ENCODE measurements at regions not wholly inside any gene's neighbourhood (a gene's known extent, or its start where the extent isn't known, plus 50 kb on each side); places are given as distances from the start of the nearest gene placed in this dataset.

DNA sequence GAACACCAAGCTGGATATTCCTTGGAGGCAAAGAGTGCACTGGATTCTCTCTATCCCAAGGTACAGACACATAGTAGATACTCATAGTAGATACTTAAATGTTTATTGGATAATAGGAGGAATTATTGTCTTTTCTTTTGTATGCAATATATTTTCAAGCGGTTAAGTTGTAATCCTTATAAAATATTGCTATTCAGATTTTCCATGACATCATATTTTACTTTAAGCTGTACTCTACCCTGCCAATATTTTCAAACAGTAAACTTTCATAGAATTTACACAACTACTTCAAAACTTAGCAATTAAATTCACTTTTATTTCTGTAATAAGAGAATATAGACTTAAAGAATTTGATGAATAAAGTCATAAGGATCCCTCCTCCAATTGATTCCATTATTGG is 546.5 kb upstream of the CAMK1G start:
- Mint-ChIP-seq H3K36me3 (ENCODE audit: low read depth, unreplicated experiment) (no peaks in the 10 kb centered on the region), H3K9me3 (ENCODE audit: unreplicated experiment) (peaks cover 3% of the 10 kb centered on the region), H3K4me1 (ENCODE audit: low read depth, unreplicated experiment) (peaks cover 14% of the 10 kb centered on the region), H3K27ac (ENCODE audit: unreplicated experiment) (no peak overlapping the region), H3K27me3 (ENCODE audit: low read depth, unreplicated experiment) (peaks cover 2% of the 10 kb centered on the region), H3K4me3 (ENCODE audit: unreplicated experiment) (no peak overlapping the region)
- TF ChIP-seq EZH2 (IDR thresholded peaks at IDR 0.05; ENCODE audit: insufficient read depth, low read length) (no peak), CTCF (IDR thresholded peaks at IDR 0.05; ENCODE audit: insufficient read depth, low read depth, low read length) (no peak)
- no peak for FAIRE-seq
- no peak for DNase-seq (ENCODE audit: low read depth)
- no peaks in the 10 kb centered on the region for H3K9me3 ChIP-seq (ENCODE audit: insufficient read depth, low read depth, low read length)
- no peaks in the 10 kb centered on the region for H3K79me2 ChIP-seq (ENCODE audit: insufficient read depth, low read length)
- no peak overlapping the region for H2AFZ ChIP-seq (ENCODE audit: low read depth, low read length)
- H3K4me1 ChIP-seq (ENCODE audit: insufficient read depth, low read length), result peaks cover 5% of the 10 kb centered on the region
- H4K20me1 ChIP-seq (ENCODE audit: insufficient read depth, low read length), result no peaks in the 10 kb centered on the region
- no peak overlapping the region for H3K9ac ChIP-seq (ENCODE audit: low read length)
- no peak overlapping the region for H3K4me3 ChIP-seq (ENCODE audit: insufficient read depth, low read depth, low read length)
- H3K36me3 ChIP-seq (ENCODE audit: insufficient read depth, low read length), result no peaks in the 10 kb centered on the region
- no peak overlapping the region for H3K27ac ChIP-seq (ENCODE audit: low read depth, low read length)
- no peak overlapping the region for H3K4me2 ChIP-seq (ENCODE audit: low read length)
- H3K27me3 ChIP-seq (ENCODE audit: insufficient read depth, low read length), result no peaks in the 10 kb centered on the region

- no peaks in the 10 kb centered on the region for H3K36me3 ChIP-seq (ENCODE audit: insufficient read depth, low read length)
- no peak overlapping the region for H2AFZ ChIP-seq (ENCODE audit: low read depth, low read length)
- peaks cover 5% of the 10 kb centered on the region for H3K4me1 ChIP-seq (ENCODE audit: insufficient read depth, low read length)
- FAIRE-seq, result no peak
- Mint-ChIP-seq H3K9me3 (ENCODE audit: unreplicated experiment) (no peaks in the 10 kb centered on the region), H3K27ac (ENCODE audit: unreplicated experiment) (peak overlapping the region; percentile 73), H3K27me3 (ENCODE audit: low read depth, unreplicated experiment) (no peaks in the 10 kb centered on the region), H3K36me3 (ENCODE audit: low read depth, unreplicated experiment) (no peaks in the 10 kb centered on the region), H3K4me1 (ENCODE audit: low read depth, unreplicated experiment) (peaks cover 14% of the 10 kb centered on the region), H3K4me3 (ENCODE audit: unreplicated experiment) (no peak overlapping the region)
- no peaks in the 10 kb centered on the region for H3K27me3 ChIP-seq (ENCODE audit: insufficient read depth, low read length)
- H4K20me1 ChIP-seq (ENCODE audit: insufficient read depth, low read length), result no peaks in the 10 kb centered on the region
- H3K9me3 ChIP-seq (ENCODE audit: insufficient read depth, low read depth, low read length), result no peaks in the 10 kb centered on the region
- DNase-seq (ENCODE audit: low read depth), result no peak
- no peaks in the 10 kb centered on the region for H3K79me2 ChIP-seq (ENCODE audit: insufficient read depth, low read length)
- no peak overlapping the region for H3K4me3 ChIP-seq (ENCODE audit: insufficient read depth, low read depth, low read length)
- H3K4me2 ChIP-seq (ENCODE audit: low read length), result no peak overlapping the region
- TF ChIP-seq CTCF (IDR thresholded peaks at IDR 0.05; ENCODE audit: insufficient read depth, low read depth, low read length), result no peak
- TF ChIP-seq EZH2 (IDR thresholded peaks at IDR 0.05; ENCODE audit: insufficient read depth, low read length), result no peak
- no peak overlapping the region for H3K27ac ChIP-seq (ENCODE audit: low read depth, low read length)
- H3K9ac ChIP-seq (ENCODE audit: low read length), result no peak overlapping the region
Measured at GRCh38 chr1:209038316-209038715, 545.2 kb upstream of the CAMK1G start.

GRCh38 chr1:209038735-209039134 is 544.8 kb upstream of the CAMK1G start:
- Mint-ChIP-seq H3K27me3 (ENCODE audit: low read depth, unreplicated experiment) (no peaks in the 10 kb centered on the region), H3K9me3 (ENCODE audit: unreplicated experiment) (no peaks in the 10 kb centered on the region), H3K27ac (ENCODE audit: unreplicated experiment) (peak overlapping the region; percentile 73), H3K4me1 (ENCODE audit: low read depth, unreplicated experiment) (peaks cover 14% of the 10 kb centered on the region), H3K4me3 (ENCODE audit: unreplicated experiment) (no peak overlapping the region), H3K36me3 (ENCODE audit: low read depth, unreplicated experiment) (no peaks in the 10 kb centered on the region)
- H3K79me2 ChIP-seq (ENCODE audit: insufficient read depth, low read length), result no peaks in the 10 kb centered on the region
- no peak overlapping the region for H3K9ac ChIP-seq (ENCODE audit: low read length)
- H3K9me3 ChIP-seq (ENCODE audit: insufficient read depth, low read depth, low read length), result no peaks in the 10 kb centered on the region
- H3K27me3 ChIP-seq (ENCODE audit: insufficient read depth, low read length), result no peaks in the 10 kb centered on the region
- peaks cover 5% of the 10 kb centered on the region for H3K4me1 ChIP-seq (ENCODE audit: insufficient read depth, low read length)
- H3K4me2 ChIP-seq (ENCODE audit: low read length), result peak overlapping the region; percentile 25
- DNase-seq (ENCODE audit: low read depth), result no peak
- no peaks in the 10 kb centered on the region for H3K36me3 ChIP-seq (ENCODE audit: insufficient read depth, low read length)
- no peak for FAIRE-seq
- TF ChIP-seq EZH2 (IDR thresholded peaks at IDR 0.05; ENCODE audit: insufficient read depth, low read length) (no peak), CTCF (IDR thresholded peaks at IDR 0.05; ENCODE audit: insufficient read depth, low read depth, low read length) (no peak)
- no peak overlapping the region for H3K4me3 ChIP-seq (ENCODE audit: insufficient read depth, low read depth, low read length)
- H2AFZ ChIP-seq (ENCODE audit: low read depth, low read length), result no peak overlapping the region
- no peaks in the 10 kb centered on the region for H4K20me1 ChIP-seq (ENCODE audit: insufficient read depth, low read length)
- H3K27ac ChIP-seq (ENCODE audit: low read depth, low read length), result peak overlapping the region; percentile 37
